ENCODE measurements at regions not wholly inside any gene's neighbourhood (a gene's known extent, or its start where the extent isn't known, plus 50 kb on each side); places are given as distances from the start of the nearest gene placed in this dataset.
A peak's percentile ranks its signal among the peaks of the same experiment; 100 is the strongest.
"Not testable (repeated sequence)": the region's sequence is repeated elsewhere in the genome, so short reads cannot be mapped to it uniquely, and the experiment has no call there.

DNA sequence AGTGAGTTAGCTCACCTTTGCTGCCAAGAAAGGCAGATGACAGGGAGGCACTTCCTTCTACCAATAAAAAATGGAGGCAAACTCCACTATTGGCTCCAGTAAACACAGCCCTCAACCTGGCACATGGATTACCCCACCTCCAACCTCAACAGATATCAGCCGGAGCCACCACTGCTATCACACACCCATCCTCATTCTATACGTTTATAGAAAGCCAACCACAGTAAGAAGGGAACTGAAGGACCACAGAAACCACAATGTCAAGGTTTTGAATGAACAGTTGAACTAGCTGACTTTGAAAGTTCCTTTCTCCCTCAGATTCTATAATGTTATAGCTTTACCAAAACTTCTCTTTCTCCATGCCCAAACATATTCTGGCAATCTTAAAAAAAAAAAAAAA is 526.2 kb downstream of the UQCRFS1 start:
- no peak for DNase-seq (ENCODE audit: low read depth in 2 of 2)

DNA sequence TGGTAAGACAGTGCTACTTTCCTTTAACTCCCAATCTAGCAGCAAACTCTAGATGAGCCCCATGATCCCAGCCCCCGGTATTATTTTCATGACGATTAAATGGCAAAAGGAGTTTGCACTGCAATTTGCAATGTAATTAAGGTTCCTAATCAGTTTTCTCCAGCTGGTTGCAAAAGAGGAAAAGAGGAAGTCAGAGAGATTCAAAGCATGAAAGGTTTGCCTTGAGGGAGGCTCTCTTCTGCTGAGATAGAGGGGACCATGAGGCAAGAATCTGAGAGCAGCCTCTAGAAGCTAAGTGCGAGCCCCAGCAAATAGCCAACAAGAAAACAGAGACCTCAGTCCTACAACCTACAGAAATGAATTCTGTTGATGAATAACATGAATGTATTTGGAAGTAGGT is 527.1 kb downstream of the UQCRFS1 start:
- DNase-seq (ENCODE audit: low read depth in 2 of 2), result no peak

DNA sequence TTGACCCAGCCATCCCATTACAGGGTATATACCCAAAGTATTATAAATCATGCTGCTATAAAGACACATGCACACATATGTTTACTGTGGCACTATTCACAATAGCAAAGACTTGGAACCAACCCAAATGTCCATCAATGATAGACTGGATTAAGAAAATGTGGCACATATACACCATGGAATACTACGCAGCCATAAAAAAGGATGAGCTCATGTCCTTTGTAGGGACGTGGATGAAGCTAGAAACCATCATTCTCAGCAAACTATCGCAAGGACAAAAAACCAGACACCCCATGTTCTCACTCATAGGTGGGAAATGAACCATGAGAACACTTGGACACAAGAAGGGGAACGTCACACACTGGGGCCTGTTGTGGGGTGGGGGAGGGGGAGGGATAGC is 527.9 kb downstream of the UQCRFS1 start:
- not testable (repeated sequence) for DNase-seq (ENCODE audit: low read depth in 2 of 2)

DNA sequence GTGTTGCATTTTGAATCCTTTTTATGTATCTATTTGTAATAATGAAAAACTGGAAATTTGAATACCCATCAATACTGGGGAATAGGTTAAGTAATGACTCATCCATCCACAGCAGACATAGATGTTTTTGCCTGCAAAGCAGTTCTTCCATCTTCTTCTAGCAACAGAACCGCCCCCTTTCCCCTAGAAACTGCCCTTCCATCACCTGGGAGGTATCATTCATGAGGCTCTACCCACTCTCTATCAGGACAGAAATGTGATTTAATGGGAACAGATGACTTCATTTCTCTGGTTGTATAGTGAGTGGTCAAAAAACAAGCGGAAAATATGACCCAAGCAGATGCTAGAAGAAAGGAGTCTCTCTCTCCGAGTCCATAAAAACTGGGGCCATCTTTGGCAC is 532.8 kb downstream of the UQCRFS1 start:
- no peak for DNase-seq (ENCODE audit: low read depth in 2 of 2)

DNA sequence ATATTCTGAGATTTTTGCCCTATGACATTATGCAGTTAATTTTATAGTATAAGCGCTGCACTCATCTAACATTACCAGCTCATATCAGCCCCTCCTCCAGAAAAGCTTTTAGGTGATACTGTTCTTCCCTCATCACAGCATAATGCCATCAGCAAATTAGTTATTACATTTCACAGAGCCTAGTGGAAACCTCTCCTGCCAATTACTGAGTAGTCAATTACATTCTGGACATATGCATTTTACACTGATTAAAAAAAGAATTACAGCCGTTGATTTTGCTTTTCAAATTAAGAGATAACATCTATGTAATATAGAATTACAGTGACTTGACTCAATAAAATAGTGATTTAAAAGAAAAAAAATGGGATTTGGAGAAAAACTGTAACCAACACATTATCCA is 542.1 kb downstream of the UQCRFS1 start:
- DNase-seq (ENCODE audit: low read depth in 2 of 2), result no peak

DNA sequence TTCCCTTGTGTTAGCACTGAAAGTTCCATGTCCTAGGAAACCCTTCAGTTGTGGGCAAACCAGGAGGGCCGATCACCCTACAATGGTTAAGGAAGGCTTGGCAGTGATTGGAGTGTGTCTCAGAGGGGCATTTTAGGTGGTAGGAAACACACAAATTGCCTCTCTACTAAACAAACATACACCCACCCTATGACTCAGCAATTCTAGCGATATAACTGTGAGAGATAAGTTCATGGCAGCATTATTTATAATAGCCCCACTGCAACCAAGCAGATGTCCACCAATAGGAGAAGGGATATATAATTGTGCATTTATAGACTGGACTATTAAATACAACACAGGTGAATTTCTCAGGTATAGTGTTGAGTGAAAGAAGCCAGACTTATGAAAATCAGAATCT is 543.1 kb downstream of the UQCRFS1 start:
- no peak for DNase-seq (ENCODE audit: low read depth in 2 of 2)

GRCh38 chr19:28667348-28667977 is 545.5 kb downstream of the UQCRFS1 start:
- DNase-seq (ENCODE audit: low read depth in 2 of 2), result no peak

DNA sequence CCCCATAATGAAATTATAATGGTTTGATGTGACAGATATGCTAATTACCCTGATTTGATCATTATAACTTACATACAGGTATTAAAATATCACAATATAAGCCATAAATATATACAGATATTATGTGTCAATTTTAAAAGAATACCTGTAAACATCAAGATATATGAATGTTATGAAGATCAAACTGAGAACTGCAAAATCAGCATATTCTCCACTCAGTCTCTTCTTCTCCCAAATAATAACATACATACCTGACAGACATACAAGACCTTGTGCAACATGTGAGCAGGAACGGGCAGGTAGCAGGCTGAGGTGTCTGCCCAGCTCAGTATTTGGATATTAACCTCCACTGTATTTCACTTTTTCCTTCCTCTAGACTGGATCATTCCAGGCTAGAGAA is 547.2 kb downstream of the UQCRFS1 start:
- DNase-seq (ENCODE audit: low read depth in 2 of 2), result no peak

DNA sequence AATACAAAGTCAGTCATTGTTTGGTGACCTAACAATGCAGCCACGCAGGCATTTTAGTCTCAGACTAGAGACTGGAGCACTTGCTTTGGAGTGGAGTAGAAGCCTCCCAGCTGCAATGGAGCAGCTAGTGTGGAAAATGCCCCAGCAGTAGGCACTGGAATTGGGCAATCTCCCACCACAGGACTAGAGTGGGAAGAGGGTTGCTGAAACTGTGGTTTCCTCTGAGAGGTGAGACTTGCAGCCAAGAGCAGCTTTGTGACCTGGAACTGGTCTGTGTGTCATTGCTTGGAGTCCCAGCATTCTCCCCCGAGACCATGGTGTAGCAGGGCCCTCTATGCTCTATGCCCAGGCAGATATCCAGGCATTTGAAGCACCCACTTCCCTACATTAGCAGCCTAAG is 556.3 kb downstream of the UQCRFS1 start:
- no peak for DNase-seq (ENCODE audit: low read depth in 2 of 2)

DNA sequence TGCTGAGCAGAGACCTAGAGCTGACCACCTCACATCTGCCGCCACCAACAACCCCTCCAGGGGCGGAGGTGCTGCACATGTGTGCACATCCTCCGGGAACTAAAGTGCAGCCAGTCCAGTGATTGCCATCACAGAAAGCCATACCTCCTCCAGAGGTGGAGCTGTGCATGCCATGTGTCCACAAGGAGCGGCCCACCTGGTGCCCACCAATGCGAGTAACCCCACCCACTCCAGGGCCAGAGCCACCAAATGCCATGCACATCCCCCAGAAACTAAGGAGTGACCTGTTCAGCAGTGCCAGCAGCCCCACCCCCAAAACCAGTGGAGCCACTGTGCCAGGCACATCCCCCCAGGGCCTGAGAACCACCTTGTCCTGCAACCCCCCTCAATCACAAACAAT is 557.9 kb downstream of the UQCRFS1 start:
- no peak for DNase-seq (ENCODE audit: low read depth in 2 of 2)

- DNase-seq (ENCODE audit: low read depth in 2 of 2), result no peak
These were observed 560.2 kb downstream of the UQCRFS1 start for GRCh38 chr19:28652765-28653164.

DNA sequence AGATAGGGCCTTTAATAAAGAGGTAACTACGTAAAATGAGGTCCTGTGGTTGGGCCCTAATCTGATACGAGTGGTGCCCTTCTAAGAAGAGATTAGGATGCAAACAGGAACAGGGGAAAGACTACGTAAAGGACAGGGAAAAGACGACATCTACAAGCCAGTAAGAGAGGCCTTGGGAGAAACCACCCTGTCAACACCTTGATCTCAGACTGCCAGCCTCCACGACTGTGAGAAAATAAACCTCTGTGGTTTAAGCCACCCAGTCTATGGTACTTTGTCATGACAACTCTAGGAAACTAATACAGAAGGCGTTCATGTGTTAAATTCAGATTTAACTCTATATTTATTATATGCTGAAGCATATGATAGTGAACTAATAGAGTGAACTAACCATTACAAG is 566.3 kb downstream of the UQCRFS1 start:
- DNase-seq (ENCODE audit: low read depth in 2 of 2), result no peak

GRCh38 chr19:28644169-28644775 is 568.7 kb downstream of the UQCRFS1 start:
- no peak for DNase-seq (ENCODE audit: low read depth in 2 of 2)

- DNase-seq (ENCODE audit: low read depth in 2 of 2), result no peak
These were observed 569.9 kb downstream of the UQCRFS1 start for GRCh38 chr19:28642787-28643683.

GRCh38 chr19:28641395-28641794 is 571.6 kb downstream of the UQCRFS1 start:
- no peak for DNase-seq (ENCODE audit: low read depth in 2 of 2)

GRCh38 chr19:28640506-28640905 is 572.4 kb downstream of the UQCRFS1 start:
- no peak for DNase-seq (ENCODE audit: low read depth in 2 of 2)

GRCh38 chr19:28638445-28638844 is 574.5 kb downstream of the UQCRFS1 start:
- DNase-seq (ENCODE audit: low read depth in 2 of 2), result no peak

- no peak for DNase-seq (ENCODE audit: low read depth in 2 of 2)
These were observed 576.2 kb downstream of the UQCRFS1 start for GRCh38 chr19:28636706-28637105.

- no peak for DNase-seq (ENCODE audit: low read depth in 2 of 2)
These were observed 576.8 kb downstream of the UQCRFS1 start for GRCh38 chr19:28636016-28636629.

DNA sequence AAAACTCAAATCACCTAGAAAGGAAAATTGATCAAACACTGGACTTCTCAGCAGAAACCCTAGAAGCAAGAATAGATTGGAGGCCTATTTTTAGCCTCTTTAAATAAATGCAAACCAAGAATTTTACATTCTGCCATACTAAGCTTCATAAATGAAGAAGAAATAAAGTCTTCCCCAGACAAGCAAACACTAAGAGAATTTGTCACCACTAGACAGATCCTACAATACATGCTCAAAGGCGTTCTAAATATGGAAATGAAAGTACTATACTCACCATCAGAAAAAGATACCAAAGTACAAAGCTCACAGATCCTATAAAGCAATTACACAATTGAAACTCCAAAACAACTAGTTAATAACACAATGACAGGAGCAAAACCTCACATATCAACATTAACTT is 578.1 kb downstream of the UQCRFS1 start:
- DNase-seq (ENCODE audit: low read depth in 2 of 2), result no peak

GRCh38 chr19:28634019-28634328 is 579.0 kb downstream of the UQCRFS1 start:
- no peak for DNase-seq (ENCODE audit: low read depth in 2 of 2)

DNA sequence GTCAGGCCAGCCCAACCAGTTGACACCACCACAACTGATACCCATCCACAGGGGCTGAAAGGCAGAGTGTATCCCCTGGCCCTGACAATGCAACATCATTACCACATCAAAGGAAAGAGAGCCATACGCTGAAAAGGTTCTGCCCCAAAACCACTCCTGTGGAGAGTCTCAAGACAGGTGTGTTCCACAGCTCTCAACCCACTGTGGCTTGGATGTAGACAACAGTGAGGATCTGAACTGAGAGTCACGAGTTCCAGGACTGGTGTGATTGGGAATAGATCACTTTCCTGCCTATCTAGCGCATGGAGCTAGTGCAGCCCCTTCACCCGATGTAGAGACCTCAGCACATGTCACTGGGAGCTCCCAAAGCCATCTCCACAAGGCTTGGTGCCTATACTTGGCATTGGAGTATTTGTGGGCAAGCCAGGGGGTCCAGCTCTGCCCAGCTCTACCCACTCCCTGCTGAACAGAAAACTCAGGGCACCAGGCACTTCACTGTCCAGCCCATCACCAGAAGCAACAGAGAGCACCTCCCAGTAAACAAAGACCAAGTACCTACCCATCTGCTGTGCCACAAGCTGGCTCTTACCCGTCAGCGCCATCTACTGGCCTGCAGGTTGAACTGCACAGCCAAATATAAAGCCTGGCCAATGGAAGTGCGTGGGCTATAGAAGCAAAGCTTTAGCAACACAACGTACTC is 579.5 kb downstream of the UQCRFS1 start:
- DNase-seq (ENCODE audit: low read depth in 2 of 2), result peak; percentile 13 to 25
